Mucosa of descending colon (tissue), 3 donors: ENCODE measurements at regions not wholly inside any gene's neighbourhood (a gene's known extent, or its start where the extent isn't known, plus 50 kb on each side); places are given as distances from the start of the nearest gene placed in this dataset.
A peak's percentile ranks its signal among the peaks of the same experiment; 100 is the strongest.
"Not testable (repeated sequence)": the region's sequence is repeated elsewhere in the genome, so short reads cannot be mapped to it uniquely, and the experiment has no call there.

Experiments used
- ATAC-seq: fragments of 200-7000 bp; cut with Tn5 transposase; one replicate; pipeline ENCODE4 v1.9.1; 2020; ENCODE audit warnings: mild to moderate bottlenecking, moderate library complexity
- DNase-seq, 3 donors: peaks; one replicate each; pipeline ENCODE4 v3.0.0-alpha.2; 2020
- H3K36me3 ChIP-seq: fragments of 200-600 bp; one replicate; pipeline ENCODE4 v1.8.0; 2021; ENCODE audit warnings: low read depth, mild to moderate bottlenecking
- H3K4me1 ChIP-seq: fragments of 200-600 bp; one replicate; pipeline ENCODE4 v1.8.0; 2021; ENCODE audit warnings: low read depth, mild to moderate bottlenecking
- H3K4me3 ChIP-seq: fragments of 200-600 bp; one replicate; pipeline ENCODE4 v1.8.0; 2021; ENCODE audit warnings: mild to moderate bottlenecking
- H3K9me3 ChIP-seq: fragments of 200-600 bp; one replicate; pipeline ENCODE4 v1.8.0; 2021; ENCODE audit warnings: mild to moderate bottlenecking
- intact Hi-C, 2 donors: fragments of 100-400 bp; cut with DNase I in 1 of 2; cut with micrococcal nuclease in 1 of 2; formaldehyde crosslinking; loops; one replicate each; pipeline versions ENCODE4 v1.11.0 to v1.11.1; 2022; cut with DNase I, micrococcal nuclease
- TF ChIP-seq, protein P1 (sequence below): fragments of 200-600 bp; IDR thresholded peaks from one replicate; pipeline ENCODE4 v1.8.0; 2022; ENCODE audit warnings: antibody characterized with exemption, mild to moderate bottlenecking
- donor health status: DM: no; HTN: no; CAD: no; lungs with moderate emphysema.
- donor health status: DM: no; HTN: no; CAD: no.
- donor health status: DM: no; HTN: yes; CAD: no.

DNA sequence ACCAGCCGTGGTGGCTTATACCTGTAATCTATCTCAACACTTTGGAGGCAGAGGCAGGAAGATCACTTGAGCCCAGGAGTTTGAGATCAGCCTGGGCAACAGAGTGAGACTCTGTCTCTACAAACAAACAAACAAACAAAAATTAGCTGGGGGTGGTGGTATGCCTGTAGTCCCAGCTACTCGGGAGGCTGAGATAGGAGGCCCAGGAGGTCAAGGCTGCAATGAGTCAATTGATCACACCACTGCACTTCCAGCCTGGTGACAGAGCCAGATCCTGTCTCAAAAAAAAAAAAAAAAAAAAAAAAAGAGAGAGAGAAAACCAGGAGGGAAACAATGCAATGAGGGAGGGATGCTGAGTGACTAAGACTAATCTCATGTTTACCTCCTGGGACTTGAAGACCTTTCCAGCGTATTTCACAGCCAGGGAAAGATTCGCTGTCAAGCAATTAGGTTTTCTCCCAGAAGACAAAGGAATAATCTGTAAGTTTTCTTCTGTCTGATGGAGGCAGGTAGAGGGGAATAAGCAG lies 51.1 kb upstream of the MIER3 start:
- DNase-seq (no peak), ATAC-seq (peak; percentile 4)
- no peaks in the 10 kb centered on the region for H3K36me3 ChIP-seq
- H3K4me1 ChIP-seq = no peaks in the 10 kb centered on the region
- H3K9me3 ChIP-seq = no peaks in the 10 kb centered on the region
- intact Hi-C loops = no loop called here
- TF ChIP-seq, protein P1, sequence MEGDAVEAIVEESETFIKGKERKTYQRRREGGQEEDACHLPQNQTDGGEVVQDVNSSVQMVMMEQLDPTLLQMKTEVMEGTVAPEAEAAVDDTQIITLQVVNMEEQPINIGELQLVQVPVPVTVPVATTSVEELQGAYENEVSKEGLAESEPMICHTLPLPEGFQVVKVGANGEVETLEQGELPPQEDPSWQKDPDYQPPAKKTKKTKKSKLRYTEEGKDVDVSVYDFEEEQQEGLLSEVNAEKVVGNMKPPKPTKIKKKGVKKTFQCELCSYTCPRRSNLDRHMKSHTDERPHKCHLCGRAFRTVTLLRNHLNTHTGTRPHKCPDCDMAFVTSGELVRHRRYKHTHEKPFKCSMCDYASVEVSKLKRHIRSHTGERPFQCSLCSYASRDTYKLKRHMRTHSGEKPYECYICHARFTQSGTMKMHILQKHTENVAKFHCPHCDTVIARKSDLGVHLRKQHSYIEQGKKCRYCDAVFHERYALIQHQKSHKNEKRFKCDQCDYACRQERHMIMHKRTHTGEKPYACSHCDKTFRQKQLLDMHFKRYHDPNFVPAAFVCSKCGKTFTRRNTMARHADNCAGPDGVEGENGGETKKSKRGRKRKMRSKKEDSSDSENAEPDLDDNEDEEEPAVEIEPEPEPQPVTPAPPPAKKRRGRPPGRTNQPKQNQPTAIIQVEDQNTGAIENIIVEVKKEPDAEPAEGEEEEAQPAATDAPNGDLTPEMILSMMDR = no peak
- H3K4me3 ChIP-seq = no peak overlapping the region

DNA sequence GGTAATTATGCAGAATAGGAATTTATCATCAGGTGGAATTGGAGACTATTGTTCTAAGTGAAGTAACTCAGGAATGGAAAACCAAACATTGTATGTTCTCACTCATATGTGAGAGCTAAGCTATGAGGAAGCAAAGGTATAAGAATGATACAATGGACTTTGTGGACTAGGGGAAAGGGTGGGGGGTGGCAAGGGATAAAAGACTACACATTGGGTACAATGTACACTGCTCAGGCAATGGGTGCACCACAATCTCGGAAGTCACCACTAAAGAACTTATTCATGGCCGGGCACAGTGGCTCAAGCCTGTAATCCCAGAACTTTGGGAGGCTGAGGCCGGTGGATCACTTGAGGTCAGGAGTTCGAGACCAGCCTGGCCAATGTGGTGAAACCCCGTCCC lies 51.6 kb upstream of the MIER3 start:
- H3K9me3 ChIP-seq, H3K36me3 ChIP-seq, H3K4me1 ChIP-seq, H3K4me3 ChIP-seq, intact Hi-C loops: not testable (repeated sequence)
- ATAC-seq (peak; percentile 59), DNase-seq (peak in 1 of 3 donors; percentile 19)

DNA sequence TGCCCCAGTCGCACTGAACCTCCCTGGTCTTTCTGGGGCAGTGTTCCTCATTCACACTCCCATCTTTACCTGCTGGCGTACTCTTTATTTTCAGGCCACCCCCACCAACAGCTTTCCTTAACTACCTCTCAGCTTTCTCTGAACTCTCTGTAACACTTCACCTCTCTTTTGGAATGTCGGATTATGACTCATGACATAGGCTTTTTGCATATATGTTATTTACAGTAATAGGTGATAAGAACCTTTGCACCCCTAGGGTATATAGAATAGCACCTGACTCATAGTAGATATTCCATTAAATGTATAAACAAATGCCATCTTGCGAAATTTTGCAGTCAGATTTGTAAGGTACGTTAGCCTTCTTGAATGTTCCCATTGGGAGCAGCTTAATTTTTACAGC lies 52.9 kb upstream of the MIER3 start:
- Histone ChIP-seq H3K4me1 (no peaks in the 10 kb centered on the region), H3K36me3 (no peaks in the 10 kb centered on the region), H3K4me3 (no peak overlapping the region), H3K9me3 (no peaks in the 10 kb centered on the region)
- intact Hi-C loops = no loop called here
- peak; percentile 91 for ATAC-seq
- DNase-seq = no peak
- TF ChIP-seq, protein P1 = no peak

DNA sequence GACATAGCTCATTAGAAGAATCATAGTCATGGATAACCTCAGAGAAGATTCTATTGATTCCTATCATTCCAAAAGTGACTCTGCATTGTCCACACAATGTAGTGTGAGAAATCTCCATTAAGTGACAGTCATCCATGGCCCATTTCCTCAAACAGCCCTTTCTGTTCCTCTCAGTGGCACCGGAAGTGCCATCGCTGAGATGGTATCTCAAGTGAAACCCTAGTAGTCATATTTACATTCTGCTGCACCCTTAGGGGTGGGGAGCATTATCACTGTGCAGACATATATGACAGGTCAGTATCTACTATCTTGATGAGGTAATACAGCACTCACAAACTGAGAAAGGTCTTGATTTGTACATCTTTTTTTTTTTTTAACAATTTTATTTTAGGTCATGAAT lies 55.4 kb upstream of the MIER3 start:
- Histone ChIP-seq H3K36me3 (no peaks in the 10 kb centered on the region), H3K4me3 (no peak overlapping the region), H3K4me1 (no peaks in the 10 kb centered on the region), H3K9me3 (no peaks in the 10 kb centered on the region)
- TF ChIP-seq, protein P1 = no peak
- DNase-seq = no peak
- ATAC-seq = no peak
- intact Hi-C loops = no loop called here

DNA sequence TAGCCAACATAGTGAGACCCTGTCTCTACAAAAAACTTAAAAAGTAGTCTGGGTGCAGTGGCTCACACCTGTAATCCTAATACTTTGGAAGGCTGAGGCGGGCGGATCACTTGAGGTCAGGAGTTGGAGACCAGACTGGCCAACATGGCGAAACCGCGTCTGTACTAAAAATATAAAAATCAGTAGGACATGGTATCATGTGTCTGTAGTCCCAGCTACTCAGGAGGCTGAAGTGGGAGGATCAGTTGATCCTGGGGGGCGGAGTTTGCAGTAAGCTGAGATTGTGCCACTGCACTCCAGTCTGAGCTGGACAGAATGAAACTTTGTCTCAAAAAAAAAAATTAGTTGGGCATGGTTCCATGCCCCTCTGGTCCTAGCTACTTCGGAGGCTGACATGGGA lies 57.9 kb upstream of the MIER3 start:
- H3K36me3 ChIP-seq = no peaks in the 10 kb centered on the region
- intact Hi-C loops = no loop called here

DNA sequence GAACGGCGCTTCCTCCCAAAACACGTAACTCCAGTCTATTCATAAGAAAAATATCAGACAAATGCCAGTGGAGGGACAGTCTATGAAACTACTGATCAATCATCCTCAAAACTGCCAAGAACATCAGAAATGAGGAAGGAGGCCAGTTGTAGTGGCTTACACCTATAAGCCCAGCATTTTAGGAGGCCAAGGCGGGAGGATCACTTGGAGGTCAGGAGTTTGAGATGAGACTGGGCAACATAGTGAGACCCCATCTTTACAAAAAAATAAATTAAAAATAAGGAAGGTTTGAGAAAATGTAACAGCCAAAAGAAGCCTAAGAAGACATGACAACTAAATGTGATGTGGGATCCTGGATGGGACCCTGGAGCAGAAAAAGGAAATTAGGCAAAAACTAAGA lies 58.9 kb upstream of the MIER3 start:
- Histone ChIP-seq H3K4me3 (no peak overlapping the region), H3K36me3 (no peaks in the 10 kb centered on the region), H3K9me3 (no peaks in the 10 kb centered on the region), H3K4me1 (no peaks in the 10 kb centered on the region)
- intact Hi-C loops = no loop called here
- ATAC-seq (no peak), DNase-seq (no peak)
- TF ChIP-seq, protein P1 = no peak

More for the DNA sequence above, 57.9 kb upstream of the MIER3 start:
- H3K9me3 ChIP-seq = no peaks in the 10 kb centered on the region
- DNase-seq (no peak), ATAC-seq (no peak)
- TF ChIP-seq, protein P1 = no peak
- no peak overlapping the region for H3K4me3 ChIP-seq
- no peaks in the 10 kb centered on the region for H3K4me1 ChIP-seq
